ENCODE measurements at regions not wholly inside any gene's neighbourhood (a gene's known extent, or its start where the extent isn't known, plus 50 kb on each side); places are given as distances from the start of the nearest gene placed in this dataset.

DNA sequence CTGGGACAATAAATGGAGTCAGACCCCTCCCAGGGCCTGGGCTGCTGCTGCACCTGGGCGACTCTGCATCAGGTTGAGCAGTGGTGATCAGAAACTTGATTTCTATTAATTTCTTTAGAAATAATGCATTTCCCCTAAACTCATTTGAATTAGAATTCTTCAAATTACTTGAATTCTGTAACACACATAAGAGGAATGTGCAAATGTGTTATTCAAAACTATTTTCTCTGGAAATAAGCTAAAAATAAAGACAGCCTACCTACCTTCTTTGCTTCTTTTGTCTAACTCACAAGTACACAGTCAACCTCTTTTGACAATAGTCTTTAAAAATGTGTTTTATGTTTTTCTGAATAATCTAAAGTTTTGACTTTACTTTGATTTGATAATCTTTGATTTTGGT, 433.0 kb downstream of the KLF12 start:
- no peak for DNase-seq

GRCh38 chr13:73698859-73699258, 435.3 kb downstream of the KLF12 start:
- DNase-seq: peak; percentile 22

- no peak for DNase-seq
These were observed 437.0 kb downstream of the KLF12 start for GRCh38 chr13:73697166-73697565.

DNA sequence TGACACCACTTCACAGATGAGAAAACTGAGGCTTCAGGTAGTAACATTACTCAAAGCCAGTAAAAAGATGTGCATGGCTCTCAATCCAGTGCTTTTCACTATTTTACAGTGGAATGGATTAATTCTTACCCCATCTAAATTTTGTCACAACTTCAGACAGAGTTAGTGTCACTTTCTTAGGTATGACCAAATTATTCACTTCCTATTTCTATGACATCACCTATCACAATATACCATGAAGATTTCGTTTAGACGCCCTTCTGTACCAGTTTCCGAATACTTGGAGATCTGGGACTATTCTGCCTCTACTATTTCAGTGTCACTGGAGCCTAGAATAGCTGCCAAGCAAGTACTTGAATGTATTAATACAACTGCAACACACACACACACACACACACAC, 437.5 kb downstream of the KLF12 start:
- no peak for DNase-seq

GRCh38 chr13:73696271-73696670, 437.9 kb downstream of the KLF12 start:
- no peak for DNase-seq

- DNase-seq: no peak
These were observed 438.9 kb downstream of the KLF12 start for GRCh38 chr13:73695325-73695724.

DNA sequence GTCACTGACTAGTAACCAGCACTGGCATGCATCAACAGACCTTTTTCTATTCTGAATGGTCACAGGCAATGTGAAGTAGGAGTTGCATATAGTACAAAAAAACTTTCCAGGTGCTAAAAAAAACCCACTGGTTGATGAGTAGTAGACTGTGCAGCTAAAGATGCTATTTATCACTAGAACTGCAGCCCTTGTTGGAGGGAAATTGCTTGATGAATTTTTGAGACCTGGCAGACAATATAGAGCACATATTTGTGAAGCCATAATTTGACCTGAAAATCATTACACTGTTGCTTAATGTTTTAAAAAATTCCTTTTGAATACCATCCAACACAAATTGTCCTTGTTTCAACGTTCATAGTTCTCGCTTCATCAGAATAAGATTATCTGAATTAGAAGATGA, 441.0 kb downstream of the KLF12 start:
- no peak for DNase-seq

GRCh38 chr13:73691891-73692290, 442.3 kb downstream of the KLF12 start:
- DNase-seq: no peak

DNA sequence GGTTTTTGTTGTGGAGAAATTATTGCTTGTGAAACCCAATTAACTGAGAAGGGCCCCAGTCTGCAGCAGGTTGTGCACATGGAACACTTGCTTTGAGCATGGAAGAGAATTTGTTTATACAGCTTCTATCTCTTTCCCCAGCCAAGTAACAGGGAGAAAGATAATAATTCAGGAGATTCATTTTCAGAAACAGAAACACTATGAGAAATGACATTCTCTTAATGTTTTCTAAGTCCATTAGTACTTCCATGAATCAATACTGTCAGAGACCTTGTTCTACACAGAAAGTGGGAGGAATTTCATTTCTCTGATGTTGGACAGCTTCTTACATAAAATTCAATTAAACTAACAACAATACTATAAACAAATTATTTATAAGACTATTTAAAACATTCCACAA, 446.3 kb downstream of the KLF12 start:
- no peak for DNase-seq

- peak; percentile 3 for DNase-seq
These were observed 447.1 kb downstream of the KLF12 start for GRCh38 chr13:73687087-73687486.

DNA sequence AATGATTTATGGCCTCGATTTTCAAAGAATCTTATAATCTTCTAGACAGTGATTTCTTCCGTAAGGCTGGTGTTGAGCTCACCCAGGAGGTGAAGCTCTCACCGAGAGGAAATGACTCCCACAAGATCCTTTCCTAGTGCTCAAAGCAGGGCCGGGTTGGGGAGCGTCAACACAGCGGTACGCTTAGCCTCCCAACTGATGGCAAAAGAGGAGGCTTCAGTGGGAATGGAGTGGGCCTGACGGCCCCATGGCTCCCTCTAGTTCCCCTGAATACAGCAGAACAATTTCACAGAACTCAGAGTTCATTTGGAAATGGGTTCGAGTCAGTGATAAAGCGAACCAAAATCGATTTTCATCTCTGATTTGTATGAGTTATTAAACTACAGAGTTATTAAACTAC, 449.5 kb downstream of the KLF12 start:
- DNase-seq: no peak

DNA sequence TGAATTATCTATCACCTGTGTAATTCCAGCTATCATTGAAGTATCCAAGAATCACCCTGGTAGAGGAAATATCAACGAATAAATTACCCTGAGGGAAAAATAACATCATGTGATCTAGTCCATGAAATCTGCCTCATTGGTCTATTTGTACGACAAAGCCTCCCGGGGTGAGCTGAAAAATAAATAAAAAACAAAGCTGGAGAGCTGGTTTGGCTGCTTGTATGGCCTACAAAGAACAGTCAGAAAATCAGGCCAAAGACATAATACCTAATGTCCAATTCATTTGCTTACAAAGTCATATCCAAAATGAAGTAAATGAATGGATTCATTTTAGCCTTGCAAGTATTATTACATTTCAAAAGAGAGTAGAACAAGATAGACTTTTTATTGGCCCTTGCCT, 449.9 kb downstream of the KLF12 start:
- no peak for DNase-seq

GRCh38 chr13:73683746-73684145, 450.5 kb downstream of the KLF12 start:
- DNase-seq: no peak

GRCh38 chr13:73681779-73682178, 452.4 kb downstream of the KLF12 start:
- peak; percentile 22 for DNase-seq

- DNase-seq: no peak
These were observed 453.2 kb downstream of the KLF12 start for GRCh38 chr13:73681015-73681414.

DNA sequence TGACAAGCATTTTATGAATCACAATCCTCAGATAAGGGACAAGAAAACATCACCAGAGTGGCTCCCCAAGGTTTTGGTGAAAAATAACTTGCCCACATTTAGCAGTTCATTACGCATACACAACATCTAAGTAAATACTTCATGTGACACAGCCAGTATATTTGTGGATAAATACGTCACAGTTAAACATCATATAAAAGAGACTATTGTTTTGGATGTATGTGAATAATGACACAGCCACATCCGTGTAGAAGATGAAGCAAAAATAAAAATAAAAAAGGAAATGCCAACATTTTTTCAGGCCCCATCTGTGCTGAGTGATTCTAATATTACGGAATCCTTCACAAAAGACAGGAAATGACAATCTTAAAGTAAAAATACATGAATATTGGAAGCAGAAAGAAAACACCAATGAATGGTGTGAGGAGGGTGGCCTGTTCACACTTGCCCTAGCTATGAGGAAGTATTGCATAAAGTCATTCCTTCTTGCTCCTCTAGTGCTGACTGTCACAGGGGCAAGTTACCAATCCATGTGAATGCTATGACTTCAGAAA, 457.1 kb downstream of the KLF12 start:
- DNase-seq: peak; percentile 63

GRCh38 chr13:73676550-73677047, 457.6 kb downstream of the KLF12 start:
- no peak for DNase-seq

DNA sequence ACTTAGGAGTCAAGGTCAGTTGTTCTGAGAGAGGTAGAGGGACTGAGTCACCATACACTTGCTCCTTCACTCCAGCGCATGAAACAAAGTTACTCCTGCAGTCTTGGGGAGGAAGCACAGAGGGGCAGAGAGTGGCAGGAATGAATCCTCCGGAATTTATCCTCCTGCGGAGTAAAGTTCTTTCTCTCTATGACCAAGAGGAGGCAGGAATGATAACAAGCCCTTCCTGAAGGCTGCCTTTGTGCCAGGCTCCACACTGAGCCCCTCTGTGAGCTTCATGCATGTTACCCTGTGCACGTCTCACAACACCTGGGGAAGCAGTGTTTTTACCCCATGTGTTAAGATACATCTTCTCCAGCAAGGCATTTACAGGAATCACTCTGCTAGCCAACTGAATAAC, 458.4 kb downstream of the KLF12 start:
- DNase-seq: no peak

GRCh38 chr13:73674570-73674969, 459.6 kb downstream of the KLF12 start:
- DNase-seq: no peak

DNA sequence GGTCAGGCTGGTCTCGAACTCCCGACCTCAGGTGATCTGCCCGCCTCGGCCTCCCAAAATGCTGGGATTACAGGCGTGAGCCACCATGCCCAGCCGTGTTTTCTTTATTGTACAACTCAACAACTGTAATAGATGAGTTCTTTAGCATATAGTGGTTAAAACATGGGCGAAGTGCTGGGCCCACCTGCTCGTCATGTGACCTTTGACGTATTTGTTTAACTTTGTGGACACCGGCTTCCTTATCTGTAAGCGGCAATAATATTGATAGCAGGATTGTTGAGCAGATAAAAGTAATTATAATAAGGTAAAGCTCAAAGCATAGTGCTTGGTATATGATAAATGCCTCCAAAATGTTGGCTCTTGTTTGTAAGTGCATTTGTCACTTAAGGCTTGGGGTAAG, 460.3 kb downstream of the KLF12 start:
- no peak for DNase-seq

- DNase-seq: no peak
These were observed 461.7 kb downstream of the KLF12 start for GRCh38 chr13:73672492-73672891.

DNA sequence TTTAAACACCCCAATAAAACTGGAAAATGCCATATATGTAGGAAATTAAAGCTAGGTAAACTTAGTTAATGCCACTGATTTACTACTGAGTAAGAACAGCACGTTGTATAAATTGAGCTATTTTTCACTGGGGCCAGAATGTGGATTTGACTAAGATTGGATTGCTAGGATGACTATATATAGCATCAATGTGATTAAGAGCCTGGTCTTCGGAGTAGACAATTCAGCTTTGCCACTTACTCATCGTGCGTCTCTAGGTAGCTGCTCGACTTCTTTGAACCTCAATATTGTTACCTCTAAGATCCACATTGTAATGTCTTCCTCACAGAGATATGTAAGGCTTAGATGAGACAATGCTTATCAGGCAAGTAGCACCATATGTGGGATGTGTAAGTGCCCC, 462.5 kb downstream of the KLF12 start:
- DNase-seq: no peak

GRCh38 chr13:73671011-73671410, 463.2 kb downstream of the KLF12 start:
- no peak for DNase-seq

- DNase-seq: no peak
These were observed 466.4 kb downstream of the KLF12 start for GRCh38 chr13:73667756-73668155.

DNA sequence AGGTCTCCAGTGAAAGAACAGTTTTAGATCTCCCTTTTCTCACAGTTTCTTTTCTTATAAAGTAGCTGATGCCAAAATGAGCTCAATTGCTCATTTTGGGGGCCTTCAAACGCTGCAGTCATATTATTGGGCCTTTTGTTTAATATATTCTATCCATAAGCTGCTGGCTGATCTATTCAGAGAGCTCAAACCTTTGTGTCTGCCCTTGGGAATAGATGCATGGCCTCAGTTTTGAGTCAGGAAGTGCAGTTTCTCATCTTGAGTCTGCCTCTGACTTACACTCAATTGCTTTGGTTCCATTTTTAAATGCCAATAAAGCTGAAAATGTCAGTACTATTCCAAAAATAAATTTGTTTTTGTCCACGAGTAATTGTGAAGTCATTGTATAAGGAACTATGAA, 468.9 kb downstream of the KLF12 start:
- no peak for DNase-seq

Measured in fibroblast of skin of scalp (primary cell).